Ascending aorta (tissue), 2 donors: ENCODE measurements at regions not wholly inside any gene's neighbourhood (a gene's known extent, or its start where the extent isn't known, plus 50 kb on each side); places are given as distances from the start of the nearest gene placed in this dataset.
A peak's percentile ranks its signal among the peaks of the same experiment; 100 is the strongest.

Source experiments
- DNase-seq, 2 donors: peaks; one replicate each; pipeline ENCODE4 v3.0.0-alpha.2; 2019; ENCODE audit warnings: low spot score in 2 of 2
- H3K27ac ChIP-seq, 2 donors: fragments of 200-600 bp; sonication (generic); one replicate each; pipeline ENCODE4 v1.5.1; 2016 to 2017; ENCODE audit warnings: mild to moderate bottlenecking in 1 of 2
- H3K27me3 ChIP-seq: fragments of 200-600 bp; sonication (generic); one replicate; pipeline ENCODE4 v1.5.1; 2017
- H3K36me3 ChIP-seq, 2 donors: fragments of 200-600 bp; sonication (generic); one replicate each; pipeline ENCODE4 v1.5.1; 2016
- H3K4me1 ChIP-seq, 2 donors: fragments of 200-600 bp; sonication (generic); one replicate each; pipeline ENCODE4 v1.5.1; 2016 to 2017; ENCODE audit warnings: mild to moderate bottlenecking in 1 of 2
- H3K4me3 ChIP-seq, 2 donors: fragments of 200-600 bp; sonication (generic); one replicate each; pipeline ENCODE4 v1.5.1; 2016 to 2017; ENCODE audit warnings: mild to moderate bottlenecking in 1 of 2
- H3K9me3 ChIP-seq, 2 donors: fragments of 200-600 bp; sonication (generic); one replicate each; pipeline ENCODE4 v1.5.1; 2016
- CTCF ChIP-seq, 3 experiments: fragments of 200-600 bp in 2 of 3; fragments of 450-650 bp in 1 of 3; sonication (generic) in 2 of 3; IDR thresholded peaks; one replicate each; pipeline ENCODE4 v1.5.1; 2016 to 2019; ENCODE audit warnings: antibody characterized with exemption in 3 of 3, mild to moderate bottlenecking in 1 of 3, moderate library complexity in 1 of 3
- intact Hi-C: fragments of 100-400 bp; cut with DNase I; formaldehyde crosslinking; loops from one replicate; pipeline ENCODE4 v1.15.1; 2023

GRCh38 chr9:36457836-36458429 is 57.9 kb upstream of the RNF38 start:
- H3K36me3 ChIP-seq: no peaks in the 10 kb centered on the region
- no peaks in the 10 kb centered on the region for H3K4me1 ChIP-seq
- H3K27me3 ChIP-seq: no peaks in the 10 kb centered on the region
- DNase-seq: no peak
- H3K9me3 ChIP-seq: no peaks in the 10 kb centered on the region
- no peak overlapping the region for H3K27ac ChIP-seq
- TF ChIP-seq CTCF (IDR thresholded peaks at IDR 0.05): no peak
- no peak overlapping the region for H3K4me3 ChIP-seq
- intact Hi-C loops: no loop called here

DNA sequence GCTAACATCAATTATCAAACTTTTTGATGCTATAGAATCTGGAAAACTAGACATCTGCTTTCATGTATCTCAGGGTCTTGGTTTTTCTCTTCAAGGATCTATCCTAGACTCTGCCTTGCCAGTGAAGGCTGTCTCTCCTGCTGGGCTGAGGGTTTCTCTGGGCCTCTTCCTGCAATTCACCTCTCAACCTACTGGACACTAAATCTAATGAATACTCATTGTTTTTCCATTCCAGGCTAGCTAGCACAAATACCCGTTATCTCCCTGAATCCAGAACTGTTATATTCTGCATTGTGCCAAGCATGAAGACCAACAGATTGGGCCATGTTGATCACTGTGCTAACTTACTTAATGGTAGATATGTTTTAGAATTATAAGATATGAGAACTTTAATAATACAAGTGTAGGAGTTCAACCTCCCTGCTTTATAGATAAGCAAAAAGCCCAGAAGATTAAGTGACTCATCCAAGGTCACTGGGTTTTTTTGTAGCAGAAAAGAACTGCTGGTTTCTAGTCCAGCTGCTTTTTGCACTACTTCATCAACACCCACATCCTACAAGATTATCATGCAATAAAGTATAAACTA is 56.5 kb upstream of the RNF38 start:
- TF ChIP-seq CTCF (IDR thresholded peaks at IDR 0.05): no peak
- intact Hi-C loops: no loop called here
- Histone ChIP-seq H3K27me3 (no peaks in the 10 kb centered on the region), H3K4me3 (no peak overlapping the region), H3K27ac (no peak overlapping the region), H3K9me3 (no peaks in the 10 kb centered on the region), H3K36me3 (no peaks in the 10 kb centered on the region), H3K4me1 (no peaks in the 10 kb centered on the region)
- no peak for DNase-seq

DNA sequence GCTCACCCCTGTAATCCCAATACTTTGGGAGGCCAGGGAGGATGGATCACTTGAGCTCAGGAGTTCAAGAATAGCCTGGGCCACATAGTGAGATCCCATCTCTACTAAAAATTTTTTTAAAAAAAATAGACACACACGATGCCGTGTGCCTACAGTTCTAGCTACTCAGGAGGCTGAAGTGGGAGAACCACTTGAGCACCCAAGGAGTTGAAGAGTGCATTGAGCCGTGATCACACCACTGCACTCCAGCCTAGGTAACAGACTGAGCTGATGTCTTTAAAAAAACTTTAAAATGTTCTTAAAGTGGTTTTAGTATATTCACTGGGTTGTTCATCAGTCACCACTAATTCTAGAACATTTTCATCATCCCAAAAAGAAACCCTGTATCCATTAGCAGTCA is 51.9 kb upstream of the RNF38 start:
- Histone ChIP-seq H3K4me3 (no peak overlapping the region), H3K9me3 (no peaks in the 10 kb centered on the region), H3K4me1 (no peaks in the 10 kb centered on the region), H3K36me3 (no peaks in the 10 kb centered on the region), H3K27ac (no peak overlapping the region), H3K27me3 (no peaks in the 10 kb centered on the region)
- intact Hi-C loops: no loop called here
- no peak for TF ChIP-seq CTCF (IDR thresholded peaks at IDR 0.05)
- no peak for DNase-seq

GRCh38 chr9:36450110-36450732 is 50.2 kb upstream of the RNF38 start:
- intact Hi-C loops: no loop called here
- Histone ChIP-seq H3K9me3 (no peaks in the 10 kb centered on the region), H3K27ac (no peak overlapping the region), H3K4me3 (no peak overlapping the region), H3K36me3 (no peaks in the 10 kb centered on the region), H3K27me3 (no peaks in the 10 kb centered on the region), H3K4me1 (no peaks in the 10 kb centered on the region)
- DNase-seq: no peak
- peak; percentile 33 to 65 (median 51) for TF ChIP-seq CTCF (IDR thresholded peaks at IDR 0.05)
